ENCODE measurements at regions not wholly inside any gene's neighbourhood (a gene's known extent, or its start where the extent isn't known, plus 50 kb on each side); places are given as distances from the start of the nearest gene placed in this dataset.

DNA sequence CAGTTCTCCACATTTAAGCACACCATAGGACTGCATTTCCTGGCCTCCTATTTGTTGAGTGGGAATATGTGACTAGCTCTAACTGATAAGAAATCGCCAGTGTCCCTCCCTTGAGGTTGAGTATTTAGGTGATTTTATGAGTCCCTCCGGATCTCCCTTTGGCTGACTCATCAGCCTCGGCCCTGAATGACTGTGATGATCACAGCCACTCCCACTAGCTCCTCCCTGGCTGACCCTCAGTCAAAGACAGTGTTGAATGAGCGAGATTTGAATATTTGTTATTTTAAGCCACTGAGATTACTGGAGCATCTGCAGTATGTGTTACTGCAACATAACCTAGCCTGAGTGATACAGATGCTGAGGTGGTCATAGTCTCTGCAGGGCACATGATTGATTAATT lies 515.3 kb downstream of the EPHB1 start:
- no peak for DNase-seq

- DNase-seq = peak; percentile 31
Measured at GRCh38 chr3:135311699-135312098, 516.6 kb downstream of the EPHB1 start.

GRCh38 chr3:135314237-135314636 lies 519.2 kb downstream of the EPHB1 start:
- DNase-seq = no peak

DNA sequence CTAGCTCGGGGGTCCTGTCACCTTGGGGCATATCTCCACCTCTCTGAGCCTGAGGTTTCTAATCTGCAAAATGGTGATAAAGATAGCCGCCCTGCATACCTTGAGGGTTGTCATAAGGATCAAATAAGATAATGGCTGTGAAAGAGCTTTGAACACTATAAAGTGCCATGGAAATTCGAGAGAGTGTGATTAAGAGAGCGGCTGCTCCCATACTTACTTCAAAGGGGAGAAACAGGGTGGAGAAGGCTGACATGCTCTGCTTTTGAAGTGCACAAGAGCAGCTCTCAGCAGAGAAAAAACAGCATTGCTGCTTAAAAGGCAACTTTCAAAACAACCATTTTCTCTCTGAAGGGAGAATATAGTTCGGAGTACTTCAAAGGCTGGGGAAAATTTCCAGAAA lies 529.2 kb downstream of the EPHB1 start:
- no peak for DNase-seq

GRCh38 chr3:135325096-135325495 lies 530.0 kb downstream of the EPHB1 start:
- DNase-seq = peak; percentile 79

GRCh38 chr3:135325726-135326235 lies 530.7 kb downstream of the EPHB1 start:
- DNase-seq = peak; percentile 32

- DNase-seq = no peak
Measured at GRCh38 chr3:135326851-135327250, 531.8 kb downstream of the EPHB1 start.

DNA sequence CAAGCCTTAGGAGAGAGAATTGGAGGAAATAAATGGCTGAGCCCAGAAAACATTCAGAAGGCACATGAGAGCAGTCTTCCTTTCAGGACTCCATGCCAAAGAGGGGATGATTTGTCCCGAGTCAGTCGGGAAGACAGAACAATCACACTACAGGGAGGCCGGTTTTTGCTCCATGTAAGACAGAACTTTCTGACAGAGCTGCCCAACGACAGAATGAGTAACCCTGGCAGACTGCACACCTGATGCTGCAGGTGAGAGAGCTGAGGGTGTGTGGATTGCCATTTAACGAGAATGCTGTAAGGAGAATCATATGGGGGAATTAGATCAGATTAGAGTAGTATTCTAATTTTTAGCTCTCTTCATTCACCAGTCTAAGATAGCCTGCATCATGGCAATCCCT lies 533.0 kb downstream of the EPHB1 start:
- no peak for DNase-seq

DNA sequence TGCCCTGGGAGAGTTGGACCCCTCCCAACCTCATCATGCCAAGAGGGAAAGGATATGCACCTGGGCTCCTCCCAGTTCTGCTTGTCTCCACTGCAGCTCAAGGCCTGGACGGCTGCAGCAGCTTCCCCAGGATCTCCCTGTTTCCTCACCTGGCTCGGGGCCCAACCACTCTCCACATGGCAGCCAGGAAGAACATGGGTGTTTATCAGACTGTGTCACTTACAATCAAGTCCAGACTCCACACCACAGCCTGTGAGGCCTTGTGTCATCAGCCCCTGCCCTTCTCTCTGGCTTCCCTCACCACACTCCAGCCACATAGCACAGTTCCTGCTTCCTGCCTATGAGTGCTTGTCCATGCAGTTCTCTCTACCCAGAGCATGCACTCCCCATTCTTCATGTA lies 534.4 kb downstream of the EPHB1 start:
- peak; percentile 1 for DNase-seq

- no peak for DNase-seq
Measured at GRCh38 chr3:135337192-135337591, 542.1 kb downstream of the EPHB1 start.

- DNase-seq = no peak
Measured at GRCh38 chr3:135348690-135349089, 553.6 kb downstream of the EPHB1 start.

DNA sequence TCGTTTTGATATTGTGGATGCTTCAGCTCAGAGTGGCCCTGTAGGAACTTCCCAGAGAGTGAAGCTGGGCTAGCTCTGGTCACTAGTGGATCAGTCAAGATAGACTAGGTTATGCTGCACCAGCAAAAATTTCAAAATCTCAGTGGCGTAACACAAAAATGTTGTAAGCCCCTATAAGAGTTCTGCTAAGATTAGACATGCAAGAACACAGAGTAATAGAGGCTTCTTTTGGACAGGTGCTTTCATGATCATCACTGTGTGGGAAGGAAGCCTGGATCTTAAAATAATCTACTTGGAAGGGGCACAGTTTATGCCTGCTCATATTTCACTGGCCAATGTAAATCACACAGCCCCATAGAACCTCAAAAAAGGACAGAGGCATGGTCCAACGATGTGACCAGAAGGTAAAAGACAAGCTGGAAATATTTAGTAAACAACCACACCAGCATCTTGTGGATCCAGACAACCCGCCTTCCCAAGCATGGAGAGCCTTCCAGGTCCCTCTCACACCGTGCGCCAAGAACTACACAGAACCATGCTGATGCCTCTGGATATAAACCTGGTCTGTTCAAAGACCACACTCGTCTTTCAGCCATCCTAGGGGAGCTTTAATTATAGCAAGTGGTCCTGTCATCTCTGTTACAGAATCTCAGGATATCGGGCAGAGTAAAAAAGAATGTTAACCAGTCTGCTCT lies 554.3 kb downstream of the EPHB1 start:
- no peak for DNase-seq

DNA sequence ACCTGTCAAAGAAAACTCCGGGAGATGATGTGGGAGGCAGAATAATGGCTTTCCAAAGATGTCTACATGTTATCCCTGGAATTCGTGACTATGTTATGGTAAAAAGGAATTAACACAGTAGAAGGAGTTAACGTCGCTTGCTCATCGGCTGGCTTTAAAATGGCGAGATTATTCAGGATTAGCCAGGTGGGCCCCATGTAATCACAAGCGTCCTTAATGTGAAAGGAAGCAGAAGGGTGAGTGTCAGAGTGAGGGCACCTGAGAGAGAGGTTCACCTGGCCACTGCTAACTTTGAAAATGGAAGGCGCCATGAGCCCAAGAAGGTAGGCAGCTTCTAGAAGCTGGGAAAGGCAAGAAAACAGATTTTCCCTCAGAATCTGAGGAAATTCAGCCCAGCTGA lies 557.2 kb downstream of the EPHB1 start:
- DNase-seq = no peak

- no peak for DNase-seq
Measured at GRCh38 chr3:135362889-135363288, 567.8 kb downstream of the EPHB1 start.

- DNase-seq = no peak
Measured at GRCh38 chr3:135364676-135365075, 569.6 kb downstream of the EPHB1 start.

DNA sequence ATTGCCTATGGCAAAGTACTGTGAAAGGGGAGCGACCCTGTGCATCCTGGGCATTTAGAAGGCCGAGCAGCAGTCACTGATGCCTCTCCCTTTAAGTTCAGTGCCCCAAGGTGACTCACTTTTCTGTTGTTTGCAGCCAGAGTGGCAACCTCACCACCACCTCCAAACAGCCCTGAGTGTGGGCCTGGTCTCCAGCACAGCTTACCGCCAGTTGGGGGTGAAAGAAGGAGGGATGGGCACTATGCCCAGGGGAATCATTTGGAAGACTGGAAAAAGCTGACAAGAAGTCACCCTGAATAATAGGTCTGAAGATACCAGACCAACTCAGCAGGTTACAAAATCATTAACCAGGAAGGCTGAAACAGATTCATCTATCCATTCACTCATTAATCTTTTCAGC lies 571.8 kb downstream of the EPHB1 start:
- no peak for DNase-seq

DNA sequence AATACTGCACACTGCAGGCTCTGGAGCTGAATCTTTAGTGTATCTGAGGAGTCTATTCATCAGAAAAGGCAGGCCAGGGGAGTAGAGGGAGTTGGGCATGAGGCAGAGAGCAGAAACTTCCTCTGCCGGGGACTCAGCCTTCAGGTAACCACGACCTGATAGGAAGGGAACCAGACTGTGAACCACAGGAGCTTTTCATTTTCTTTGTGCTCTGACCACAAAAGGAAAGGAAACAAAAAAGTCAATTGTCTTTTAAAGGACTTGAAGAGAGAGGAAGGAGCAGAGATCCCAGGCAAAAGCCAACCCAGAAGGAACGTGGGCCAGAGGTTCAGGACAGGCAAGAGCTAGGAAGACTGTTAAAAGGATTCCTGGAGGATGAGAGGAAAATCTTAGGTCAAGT lies 573.3 kb downstream of the EPHB1 start:
- no peak for DNase-seq

- no peak for DNase-seq
Measured at GRCh38 chr3:135368781-135369180, 573.7 kb downstream of the EPHB1 start.

GRCh38 chr3:135374571-135374970 lies 579.5 kb downstream of the EPHB1 start:
- no peak for DNase-seq

DNA sequence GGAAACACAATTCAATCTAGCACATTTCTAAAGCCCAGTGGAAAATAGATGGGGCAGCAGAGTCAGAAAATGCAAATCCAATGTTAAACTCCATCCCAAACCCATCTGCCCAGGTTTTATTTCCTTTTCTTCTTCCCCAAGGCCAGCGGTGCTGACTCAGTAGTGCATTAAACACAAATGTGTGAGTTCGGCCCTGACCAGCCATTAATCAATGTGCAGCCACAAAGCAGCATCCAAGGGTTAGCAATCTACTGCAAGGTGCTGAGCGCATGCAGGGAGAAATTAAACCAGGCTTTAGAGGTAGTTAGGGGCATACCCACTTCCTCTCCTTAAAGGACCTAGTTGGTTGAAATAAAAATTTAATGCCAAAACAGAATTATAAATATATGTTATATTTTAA lies 583.3 kb upstream of the PPP2R3A start:
- no peak for DNase-seq

DNA sequence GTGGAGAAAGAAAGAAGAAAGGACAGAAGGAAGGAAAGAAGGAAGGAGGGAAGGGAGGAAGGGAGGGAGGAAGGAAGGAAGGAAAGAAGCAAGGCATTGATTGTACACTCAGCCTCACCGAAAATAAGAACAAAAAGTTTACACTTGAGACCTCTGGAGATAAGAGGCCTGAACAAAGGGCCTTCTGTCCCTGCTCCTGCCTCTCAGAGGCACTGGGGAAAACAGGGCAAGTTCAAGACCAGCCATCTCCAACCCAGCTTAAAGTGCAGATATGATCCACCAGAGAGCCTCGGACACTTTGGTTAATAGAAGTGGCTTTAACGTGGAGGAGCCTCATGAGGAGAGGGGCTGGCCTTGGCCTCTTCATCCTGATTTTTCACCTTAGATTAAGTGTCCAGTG lies 582.9 kb upstream of the PPP2R3A start:
- no peak for DNase-seq

DNA sequence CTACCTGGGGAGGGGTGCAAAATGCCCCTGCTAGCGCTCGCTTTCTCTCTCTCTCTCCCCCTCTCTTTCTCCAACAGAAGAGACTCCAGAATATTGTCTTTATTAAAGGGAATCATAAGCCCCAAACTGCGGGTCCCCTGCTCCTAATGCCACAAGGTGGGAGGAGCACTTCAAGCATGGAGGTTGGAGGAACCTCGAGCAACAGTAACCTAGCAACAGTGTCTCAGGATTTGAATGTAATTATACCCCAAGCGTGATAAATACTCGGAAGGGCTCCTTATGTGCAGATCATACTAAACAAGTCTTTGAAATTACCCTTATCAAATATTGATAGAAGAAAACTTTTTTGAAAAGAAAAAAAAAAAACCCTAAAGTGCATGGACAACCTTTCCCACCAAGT lies 582.2 kb upstream of the PPP2R3A start:
- no peak for DNase-seq

- DNase-seq = no peak
Measured at GRCh38 chr3:135392151-135392550, 573.4 kb upstream of the PPP2R3A start.

GRCh38 chr3:135393159-135393558 lies 572.4 kb upstream of the PPP2R3A start:
- no peak for DNase-seq

- no peak for DNase-seq
Measured at GRCh38 chr3:135393898-135394525, 571.5 kb upstream of the PPP2R3A start.
